ENCODE measurements at regions not wholly inside any gene's neighbourhood (a gene's known extent, or its start where the extent isn't known, plus 50 kb on each side); places are given as distances from the start of the nearest gene placed in this dataset.
"Not testable (repeated sequence)": the region's sequence is repeated elsewhere in the genome, so short reads cannot be mapped to it uniquely, and the experiment has no call there.

DNA sequence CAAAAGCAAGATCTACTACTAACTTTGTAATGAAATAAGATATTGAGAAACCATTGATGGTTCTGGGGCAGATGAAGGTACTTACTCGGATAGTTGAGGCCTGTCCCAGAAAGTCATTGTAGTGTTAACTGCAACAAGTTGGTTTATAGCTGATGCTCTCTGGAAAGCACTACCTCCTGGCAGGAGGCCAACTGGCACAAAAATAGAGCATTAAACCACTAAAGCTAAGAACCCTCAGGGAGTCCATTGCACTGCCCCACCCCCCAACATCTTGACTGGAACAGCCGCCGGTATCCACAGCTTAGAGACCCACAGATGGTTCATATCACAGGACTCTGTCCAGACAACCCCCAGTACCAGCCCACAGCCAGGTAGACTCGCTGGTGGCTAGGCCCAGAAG is 552.5 kb upstream of the CRIM1 start:
- no peak for DNase-seq (ENCODE audit: low spot score)

GRCh38 chr2:35794796-35795450 is 560.7 kb upstream of the CRIM1 start:
- DNase-seq (ENCODE audit: low spot score) = no peak

GRCh38 chr2:35790292-35790691 is 565.3 kb upstream of the CRIM1 start:
- DNase-seq (ENCODE audit: low spot score) = no peak

GRCh38 chr2:35788543-35788942 is 567.0 kb upstream of the CRIM1 start:
- no peak for DNase-seq (ENCODE audit: low spot score)

DNA sequence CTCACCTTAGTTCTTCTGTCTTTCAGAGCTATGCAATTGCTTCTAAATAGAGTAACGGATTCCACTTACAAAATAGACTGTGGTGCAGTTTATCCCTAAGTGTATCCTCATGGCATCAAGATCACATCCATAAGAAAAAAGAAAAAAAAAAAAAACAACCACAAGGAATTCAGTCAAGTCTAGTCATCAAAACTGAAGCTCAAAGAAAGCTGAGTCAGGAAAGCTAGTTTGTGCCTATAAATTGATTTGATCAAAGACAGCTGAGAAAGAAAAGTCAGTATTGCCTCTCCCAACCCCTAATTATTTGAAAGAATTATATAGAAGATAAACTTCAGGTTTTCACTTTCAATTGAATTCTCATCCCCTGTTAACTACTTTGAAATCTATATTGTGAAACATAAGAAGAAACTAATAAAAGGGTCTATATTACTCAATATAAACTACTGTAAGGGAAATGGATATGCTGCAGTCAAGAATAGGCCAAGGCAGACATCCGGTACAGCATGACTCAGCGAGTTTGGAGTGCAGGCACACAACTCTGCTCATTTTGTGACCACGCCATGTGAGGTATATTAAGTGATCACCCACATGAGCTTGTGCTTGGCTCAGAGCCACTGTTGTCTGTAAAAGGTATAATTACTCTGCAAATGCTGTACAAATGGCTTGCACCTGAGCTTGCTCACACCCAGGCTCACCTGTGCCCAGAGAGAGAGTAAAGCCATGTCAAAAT is 568.1 kb upstream of the CRIM1 start:
- no peak for DNase-seq (ENCODE audit: low spot score)

GRCh38 chr2:35785564-35785963 is 570.0 kb upstream of the CRIM1 start:
- no peak for DNase-seq (ENCODE audit: low spot score)

DNA sequence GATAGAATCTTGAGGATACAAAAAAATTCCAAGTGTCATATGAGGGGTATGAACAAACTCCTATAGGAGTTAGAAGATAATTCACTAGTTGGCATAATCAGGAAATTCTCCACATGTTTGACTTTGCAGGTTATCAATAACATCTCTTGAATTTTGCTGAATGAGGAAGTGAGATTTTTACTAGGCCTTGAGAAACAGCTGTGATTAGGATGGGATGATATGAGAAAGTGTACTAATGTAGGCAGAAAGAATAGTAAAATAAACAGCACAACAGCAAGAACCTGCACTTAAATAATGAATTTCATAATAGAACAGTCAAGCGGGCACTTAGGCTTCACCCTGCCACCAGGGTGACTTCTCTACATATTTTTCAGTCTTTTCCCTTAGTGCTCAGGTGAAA is 570.8 kb upstream of the CRIM1 start:
- DNase-seq (ENCODE audit: low spot score) = no peak

GRCh38 chr2:35783723-35784122 is 571.9 kb upstream of the CRIM1 start:
- peak; percentile 44 for DNase-seq (ENCODE audit: low spot score)

DNA sequence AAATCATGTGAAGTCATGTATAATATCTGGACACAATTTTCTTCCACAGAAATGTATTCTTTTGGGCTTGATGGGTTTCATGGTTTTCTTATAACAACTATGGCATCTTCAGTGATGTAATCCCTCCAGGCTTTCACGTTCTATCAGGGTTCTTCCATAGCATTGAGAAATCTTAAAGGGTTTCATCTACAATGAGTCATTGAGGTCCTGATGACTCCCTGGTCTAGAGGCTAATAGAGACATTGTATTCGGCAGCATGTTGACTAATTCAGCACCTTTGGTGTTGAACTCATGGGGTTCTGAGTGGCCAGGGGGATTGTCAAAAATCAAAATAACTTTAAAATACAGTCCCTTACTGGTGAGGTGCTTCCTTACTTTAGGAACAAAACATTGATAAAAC is 614.0 kb upstream of the CRIM1 start:
- DNase-seq (ENCODE audit: low spot score) = no peak

DNA sequence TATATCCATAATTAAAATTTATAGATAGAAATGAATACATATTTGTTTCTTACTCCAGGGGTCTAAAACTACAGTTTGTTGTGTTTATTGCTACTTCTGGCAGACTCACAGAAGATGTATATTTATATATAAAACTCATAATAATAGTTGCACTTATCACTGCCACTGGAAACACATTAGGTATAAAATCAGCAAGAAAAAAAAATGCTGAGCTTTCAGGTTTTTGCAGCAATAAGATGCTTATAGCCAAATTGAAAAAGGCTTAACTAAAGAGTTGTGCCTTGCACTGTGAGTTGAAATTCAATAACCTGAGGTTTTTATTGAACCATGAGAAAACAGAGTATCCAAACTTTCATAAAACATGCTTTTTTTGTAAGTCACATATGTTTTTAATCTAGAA is 623.9 kb upstream of the CRIM1 start:
- DNase-seq (ENCODE audit: low spot score) = no peak

GRCh38 chr2:35714883-35715282 is 640.7 kb upstream of the CRIM1 start:
- no peak for DNase-seq (ENCODE audit: low spot score)

GRCh38 chr2:35708411-35708923 is 647.1 kb upstream of the CRIM1 start:
- no peak for DNase-seq (ENCODE audit: low spot score)

DNA sequence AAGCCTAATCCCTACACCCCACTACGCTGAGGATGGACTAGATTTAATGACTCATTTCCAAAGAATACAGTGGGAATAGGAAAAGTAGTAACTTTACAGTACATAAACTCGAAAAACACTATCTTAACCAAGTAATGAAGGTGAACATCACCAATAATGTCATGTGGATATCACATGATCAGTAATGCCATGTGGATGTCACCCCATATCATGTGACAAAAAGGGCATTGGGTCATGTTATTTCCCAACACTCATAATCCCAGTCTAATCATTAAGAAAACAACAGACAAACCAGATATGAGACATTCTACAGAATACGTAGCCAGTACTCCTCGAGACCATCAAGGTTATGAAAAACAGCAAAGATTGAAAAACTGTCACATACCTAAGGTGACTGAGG is 667.3 kb upstream of the CRIM1 start:
- DNase-seq (ENCODE audit: low spot score) = no peak

GRCh38 chr2:35651688-35652323 is 703.8 kb upstream of the CRIM1 start:
- DNase-seq (ENCODE audit: low spot score) = no peak

DNA sequence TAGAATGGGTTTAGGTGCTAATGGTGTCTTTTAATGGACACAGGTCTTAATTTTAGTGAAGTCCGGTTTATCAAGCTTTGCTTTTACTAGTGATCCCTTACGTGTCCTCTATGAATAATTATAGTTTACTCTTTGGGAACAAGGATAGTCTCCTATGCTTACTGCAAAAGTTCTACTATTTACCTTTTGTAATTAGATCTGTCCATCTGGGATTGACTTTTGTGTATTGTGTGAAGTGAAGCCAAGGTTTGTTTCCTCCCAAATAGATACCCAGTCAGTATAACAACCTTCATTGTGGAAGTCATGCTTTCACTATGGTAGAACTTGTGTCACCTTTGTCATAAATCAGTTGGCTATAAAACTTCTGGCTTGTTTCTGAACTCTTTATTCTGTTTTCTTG is 740.9 kb upstream of the CRIM1 start:
- no peak for DNase-seq (ENCODE audit: low spot score)

GRCh38 chr2:35606394-35606793 is 749.2 kb upstream of the CRIM1 start:
- DNase-seq (ENCODE audit: low spot score) = no peak

DNA sequence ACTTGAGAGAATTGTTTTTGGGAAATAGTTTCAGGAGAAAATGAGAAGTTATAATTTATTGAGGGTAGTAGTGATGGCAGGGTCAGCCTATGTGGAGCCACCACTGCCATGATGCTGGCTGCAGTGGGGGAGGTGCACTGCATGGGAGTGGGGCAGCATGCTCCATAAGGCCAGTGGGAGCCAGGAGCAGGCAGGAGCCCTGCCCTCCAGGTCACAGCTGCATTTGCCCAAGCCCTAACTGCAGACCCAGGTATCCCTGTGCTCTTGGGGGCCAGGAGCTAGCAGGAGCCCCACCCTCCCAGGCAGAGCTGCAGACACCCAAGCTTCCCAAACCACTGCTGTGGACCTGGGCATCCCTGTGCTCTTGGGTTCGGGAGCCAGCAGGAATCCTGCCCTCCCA is 757.3 kb upstream of the CRIM1 start:
- no peak for DNase-seq (ENCODE audit: low spot score)

DNA sequence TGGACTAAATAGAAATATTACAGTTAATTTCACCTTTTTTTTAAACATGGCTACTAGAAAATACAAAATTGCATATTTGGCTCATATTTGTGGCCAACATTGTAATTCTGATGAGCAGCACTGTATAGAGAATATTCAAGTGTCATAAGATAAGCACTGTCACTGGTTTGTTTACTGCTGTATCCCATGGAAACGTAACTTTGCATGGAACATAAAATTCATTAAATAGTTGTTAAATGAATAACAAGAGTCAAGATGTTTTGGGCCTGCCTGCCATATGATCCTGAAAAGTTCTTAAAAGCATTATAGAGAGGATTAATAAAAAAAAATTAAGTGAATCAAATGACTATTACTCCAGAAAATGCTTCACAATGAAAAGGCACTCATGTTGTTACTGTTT is 763.7 kb upstream of the CRIM1 start:
- DNase-seq (ENCODE audit: low spot score) = no peak

GRCh38 chr2:35585972-35586371 is 769.6 kb upstream of the CRIM1 start:
- DNase-seq (ENCODE audit: low spot score) = no peak

DNA sequence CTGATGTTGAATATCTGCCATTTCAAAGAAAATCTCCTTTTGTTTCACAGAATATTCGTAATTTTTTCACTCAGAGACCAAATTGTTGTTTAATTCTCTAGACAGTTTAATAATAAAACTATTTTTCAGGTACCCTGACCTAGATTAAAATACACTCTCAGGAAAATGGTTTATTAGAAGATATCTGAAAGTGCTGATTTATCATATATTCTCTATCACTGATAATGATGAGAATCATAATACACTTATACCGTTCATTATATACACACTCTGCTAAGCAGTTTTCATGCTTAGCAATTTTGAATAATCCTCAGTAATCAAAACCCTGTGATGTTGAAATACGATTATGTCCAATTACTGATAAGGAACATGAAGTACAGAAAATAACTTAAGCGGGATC is 772.9 kb upstream of the CRIM1 start:
- no peak for DNase-seq (ENCODE audit: low spot score)

GRCh38 chr2:35580956-35581355 is 774.6 kb upstream of the CRIM1 start:
- DNase-seq (ENCODE audit: low spot score) = no peak

- not testable (repeated sequence) for DNase-seq (ENCODE audit: low spot score)
Observed at GRCh38 chr2:35568574-35568973, 787.0 kb upstream of the CRIM1 start.

DNA sequence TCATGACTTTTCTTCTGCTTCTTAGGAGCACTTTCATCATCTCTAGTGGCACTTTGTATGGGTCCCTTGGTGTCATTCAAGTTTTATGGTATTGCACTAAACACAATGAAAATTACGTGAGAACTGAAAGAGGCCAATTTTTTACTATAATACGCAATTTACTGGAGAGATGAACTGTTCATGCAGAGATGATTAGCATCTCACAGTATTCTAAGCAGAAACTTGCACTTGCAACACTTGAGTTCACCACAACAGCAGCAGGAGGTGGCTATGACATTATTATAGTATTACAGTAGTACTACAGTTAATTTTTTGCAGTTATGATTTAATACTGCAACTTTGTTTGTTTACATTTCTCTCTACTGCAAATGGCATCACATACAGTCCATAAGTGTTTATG is 793.1 kb upstream of the CRIM1 start:
- DNase-seq (ENCODE audit: low spot score) = no peak
